Endothelial cell of umbilical vein (primary cell): ENCODE measurements at regions not wholly inside any gene's neighbourhood (a gene's known extent, or its start where the extent isn't known, plus 50 kb on each side); places are given as distances from the start of the nearest gene placed in this dataset.

Experiments used
- BruUV-seq: library from RNA; stranded (reverse); fragments of 400-500 nt; replicated peaks from 2 replicates; lab custom pipeline; 2021; lab: Mats Ljungman, UMichigan
- CTCF ChIA-PET: fragments of 300-600, 350-600 bp; sonication (Branson Sonifier 250); formaldehyde crosslinking; loops from one replicate; lab custom pipeline; 2021; ENCODE audit warnings: antibody characterized with exemption, inconsistent platforms; lab: Charles Lee
- POLR2A ChIA-PET: fragments of 300-600, 350-600 bp; sonication (Branson Sonifier 250); formaldehyde crosslinking; loops from one replicate; lab custom pipeline; 2021; ENCODE audit warnings: antibody characterized with exemption, inconsistent platforms; lab: Charles Lee
- DNase-seq: peaks from one replicate; pipeline ENCODE4 v3.0.0-alpha.2; 2011; ENCODE audit warnings: low read depth, low spot score
- FAIRE-seq: peaks from 2 replicates; lab custom pipeline; 2011; peaks lifted over from hg19 to GRCh38; lab: Jason Lieb, UNC
- H2AFZ ChIP-seq: 2 replicates; pipeline ENCODE4 v1.6.0; 2012; ENCODE audit warnings: low read depth, low read length, control low read depth, inconsistent platforms
- H3K27ac ChIP-seq: 2 replicates; pipeline ENCODE4 v1.5.1; 2011; ENCODE audit warnings: low read depth, mild to moderate bottlenecking, control low read depth, low read length, moderate library complexity; ENCODE audit not compliant: insufficient read depth
- H3K27me3 ChIP-seq, 2 experiments: 2 replicates each; pipeline versions ENCODE4 v1.6.0 to v1.6.1; 2011; ENCODE audit warnings: low read length in 2 of 2, mixed read lengths in 1 of 2; ENCODE audit not compliant: control insufficient read depth in 2 of 2, insufficient read depth in 2 of 2
- H3K36me3 ChIP-seq, 2 experiments: 2 replicates in 1 of 2; 3 replicates in 1 of 2; pipeline ENCODE4 v1.5.1; 2011; ENCODE audit warnings: low read length in 2 of 2, mild to moderate bottlenecking in 1 of 2, moderate library complexity in 1 of 2; ENCODE audit not compliant: control insufficient read depth in 2 of 2, insufficient read depth in 2 of 2; ENCODE audit errors: extremely low read depth in 1 of 2
- H3K4me1 ChIP-seq: 3 replicates; pipeline ENCODE4 v1.5.1; 2011; ENCODE audit warnings: mild to moderate bottlenecking, low read length; ENCODE audit not compliant: control insufficient read depth, insufficient read depth; ENCODE audit errors: extremely low read depth
- H3K4me2 ChIP-seq: 2 replicates; pipeline ENCODE4 v1.6.1; 2011; ENCODE audit warnings: low read length, control low read depth, mixed read lengths; ENCODE audit not compliant: insufficient read depth
- H3K4me3 ChIP-seq, 3 experiments: fragments of 200-600 bp in 1 of 3; sonication (generic), shearing (Covaris generic) in 1 of 3; replicated peaks in 1 of 3; 2 replicates each; pipeline ENCODE4 v1.5.1; 2011 to 2016; ENCODE audit warnings: control low read depth in 3 of 3, low read length in 3 of 3, mild to moderate bottlenecking in 2 of 3, inconsistent platforms in 1 of 3, low read depth in 1 of 3, moderate library complexity in 1 of 3; ENCODE audit not compliant: insufficient read depth in 1 of 3
- H3K79me2 ChIP-seq: 2 replicates; pipeline ENCODE4 v1.6.0; 2012; ENCODE audit warnings: low read length, inconsistent platforms; ENCODE audit not compliant: control insufficient read depth, insufficient read depth
- H3K9ac ChIP-seq: replicated peaks from 2 replicates; pipeline ENCODE3; 2011; ENCODE audit warnings: low read length, control low read depth; ENCODE audit not compliant: insufficient read depth; ENCODE audit errors: extremely low read depth
- H3K9me1 ChIP-seq: replicated peaks from 3 replicates; pipeline ENCODE4 v1.6.0; 2011; ENCODE audit warnings: mild to moderate bottlenecking, low read length; ENCODE audit not compliant: control insufficient read depth, insufficient read depth; ENCODE audit errors: extremely low read depth
- H3K9me3 ChIP-seq: replicated peaks from 2 replicates; pipeline ENCODE4 v1.5.1; 2012; ENCODE audit warnings: low read length, inconsistent platforms; ENCODE audit not compliant: control insufficient read depth, insufficient read depth
- H4K20me1 ChIP-seq: replicated peaks from 2 replicates; pipeline ENCODE3; 2011; ENCODE audit warnings: mild to moderate bottlenecking, low read length; ENCODE audit not compliant: control insufficient read depth, insufficient read depth; ENCODE audit errors: extremely low read depth
- CTCF ChIP-seq, 2 donors: IDR thresholded peaks; 1 replicate in 1 of 2; 2 replicates in 1 of 2; pipeline ENCODE4 v1.5.1; 2011; ENCODE audit warnings: low read length in 2 of 2, mild to moderate bottlenecking in 2 of 2, moderate library complexity in 2 of 2, control low read depth in 1 of 2, inconsistent platforms in 1 of 2, low read depth in 1 of 2; ENCODE audit not compliant: insufficient read depth in 1 of 2; ENCODE audit errors: extremely low read depth in 1 of 2
- EZH2 ChIP-seq: IDR thresholded peaks from 2 replicates; pipeline ENCODE4 v1.6.1; 2012; ENCODE audit warnings: borderline replicate concordance, low read depth, mild to moderate bottlenecking, moderate library complexity, low read length, inconsistent platforms; ENCODE audit not compliant: severe bottlenecking
- FOS ChIP-seq: IDR thresholded peaks from 2 replicates; pipeline ENCODE4 v1.6.1; 2011; ENCODE audit warnings: mild to moderate bottlenecking, low read length, moderate library complexity, borderline replicate concordance; ENCODE audit not compliant: insufficient read depth
- GATA2 ChIP-seq: IDR thresholded peaks from 2 replicates; pipeline ENCODE4 v1.7.0; 2011; ENCODE audit warnings: low read depth, mild to moderate bottlenecking, moderate library complexity, mixed read lengths, low read length; ENCODE audit not compliant: insufficient read length, insufficient read depth
- JUN ChIP-seq: IDR thresholded peaks from 2 replicates; pipeline ENCODE4 v1.6.1; 2011; ENCODE audit warnings: borderline replicate concordance, low read depth; ENCODE audit not compliant: insufficient read length, insufficient read depth
- MAX ChIP-seq: IDR thresholded peaks from 2 replicates; pipeline ENCODE4 v1.6.1; 2011; ENCODE audit not compliant: insufficient read depth, insufficient read length
- MYC ChIP-seq: IDR thresholded peaks from one replicate; pipeline ENCODE4 v1.6.1; 2011; ENCODE audit warnings: mild to moderate bottlenecking, low read depth, low read length
- POLR2A ChIP-seq: IDR thresholded peaks from 2 replicates; pipeline ENCODE4 v1.6.1; 2012; ENCODE audit warnings: low read depth, mild to moderate bottlenecking, control low read depth, low read length
- POLR2AphosphoS5 ChIP-seq: IDR thresholded peaks from 2 replicates; pipeline ENCODE4 v1.6.1; 2012; ENCODE audit warnings: low read depth, mild to moderate bottlenecking, control low read depth, low read length, moderate library complexity; ENCODE audit not compliant: insufficient read depth
- dilution Hi-C: fragments of 300-500 bp; cut with MboI; formaldehyde crosslinking; loops from one replicate; pipeline ENCODE4 v1.15.0; 2019; ENCODE audit warnings: low sequenced_read_pairs; ENCODE audit not compliant: extremely low pct_ligation_motif_present
- intact Hi-C: fragments of 100-400 bp; cut with micrococcal nuclease; formaldehyde crosslinking; loops from one replicate; pipeline ENCODE4 v1.10.0; 2022

GRCh38 chr6:82740072-82740471 is 325.6 kb downstream of the UBE3D start:
- TF ChIP-seq POLR2A (no peak), FOS (no peak), MAX (no peak)
- no peak overlapping the region for H3K4me2 ChIP-seq
- H3K9ac ChIP-seq = no peak overlapping the region
- no peak for DNase-seq
- peaks cover 0 to 2% of the 10 kb centered on the region in 2 experiments for H3K27me3 ChIP-seq
- intact Hi-C loops = loop anchor here (10.0 kb wide), 1 partner anchor 315 kb away; no protein-coding TSS in a partner anchor
- H3K27ac ChIP-seq = no peak overlapping the region
- no peak for FAIRE-seq
- dilution Hi-C loops = no loop called here
- CTCF ChIA-PET = interaction anchor here (1.1 kb wide), 1 partner anchor 27 kb away, joined by 4 read pairs; no protein-coding TSS in a partner anchor
- H3K4me1 ChIP-seq = no peaks in the 10 kb centered on the region
- H3K9me1 ChIP-seq = no peaks in the 10 kb centered on the region
- POLR2A ChIA-PET = no interaction called here
- H4K20me1 ChIP-seq = no peaks in the 10 kb centered on the region
- H3K79me2 ChIP-seq = no peaks in the 10 kb centered on the region
- no TSS peak for BruUV-seq
- no peak overlapping the region for H3K4me3 ChIP-seq
- H2AFZ ChIP-seq = no peak overlapping the region
- no peaks in the 10 kb centered on the region for H3K9me3 ChIP-seq
- H3K36me3 ChIP-seq = no peaks in the 10 kb centered on the region

GRCh38 chr6:82741325-82741995 is 324.2 kb downstream of the UBE3D start:
- no TSS peak for BruUV-seq
- no peak for DNase-seq
- ChIA-PET POLR2A (no interaction called here), CTCF (interaction anchor here (1.0 to 1.8 kb wide), 2 partner anchors 471 to 481 kb away, joined by 3 to 5 read pairs; no protein-coding TSS in a partner anchor)
- H4K20me1 ChIP-seq = no peaks in the 10 kb centered on the region
- no peaks in the 10 kb centered on the region for H3K4me1 ChIP-seq
- no peak overlapping the region for H3K4me2 ChIP-seq
- dilution Hi-C loops (no loop called here), intact Hi-C loops (loop anchor here (10.0 kb wide), 1 partner anchor 313 kb away; no protein-coding TSS in a partner anchor)
- no peaks in the 10 kb centered on the region for H3K9me3 ChIP-seq
- H3K9ac ChIP-seq = no peak overlapping the region
- no peaks in the 10 kb centered on the region for H3K9me1 ChIP-seq
- H3K27ac ChIP-seq = no peak overlapping the region
- no peak overlapping the region for H2AFZ ChIP-seq
- H3K4me3 ChIP-seq = no peak overlapping the region
- no peaks in the 10 kb centered on the region for H3K79me2 ChIP-seq
- H3K27me3 ChIP-seq = peaks cover 0 to 2% of the 10 kb centered on the region in 2 experiments
- TF ChIP-seq CTCF (IDR thresholded peaks at IDR 0.05; ENCODE audit: extremely low read depth in 1 of 2, insufficient read depth in 1 of 2, low read depth in 1 of 2, low read length in 2 of 2) (no peak), POLR2AphosphoS5 (no peak), MAX (no peak), POLR2A (no peak), GATA2 (no peak), MYC (no peak), FOS (no peak), JUN (no peak), EZH2 (no peak)
- no peak for FAIRE-seq
- H3K36me3 ChIP-seq = no peaks in the 10 kb centered on the region
